ENCODE measurements at regions not wholly inside any gene's neighbourhood (a gene's known extent, or its start where the extent isn't known, plus 50 kb on each side); places are given as distances from the start of the nearest gene placed in this dataset.

DNA sequence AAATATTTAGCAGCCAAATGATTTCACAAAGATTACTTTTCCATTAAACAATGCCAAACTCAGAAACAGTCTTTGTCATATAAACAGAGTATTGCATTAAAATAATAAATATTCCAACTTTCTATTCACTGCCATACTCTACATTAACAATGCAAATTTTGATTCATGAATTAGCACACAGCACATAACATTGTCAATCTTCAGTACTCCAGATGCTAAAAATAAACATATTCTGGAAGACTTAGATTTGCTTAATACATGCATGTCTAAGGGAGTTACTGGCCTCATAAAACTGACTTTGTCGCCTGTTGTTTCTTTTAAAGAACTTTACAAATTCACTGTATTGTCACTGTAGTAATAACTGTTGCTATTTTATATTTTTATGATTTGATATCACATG is 131.6 kb downstream of the TMEM144 start:
- Histone ChIP-seq H3K9ac (ENCODE audit: low read length) (no peak overlapping the region), H2AFZ (ENCODE audit: low read length) (no peak overlapping the region), H3K4me2 (ENCODE audit: low read length) (no peak overlapping the region), H3K79me2 (ENCODE audit: insufficient read depth, low read length) (no peaks in the 10 kb centered on the region), H3K9me3 (ENCODE audit: low read length) (no peaks in the 10 kb centered on the region), H3F3A (ENCODE audit: insufficient read depth, low read length) (no peaks in the 10 kb centered on the region), H3K4me1 (ENCODE audit: insufficient read depth, low read length, severe bottlenecking) (no peaks in the 10 kb centered on the region), H3K4me3 (ENCODE audit: low read depth, low read length, poor library complexity, severe bottlenecking) (no peak overlapping the region), H3K9me2 (ENCODE audit: low read depth, low read length) (no peaks in the 10 kb centered on the region), H3K27me3 (ENCODE audit: insufficient read depth, low read length) (no peaks in the 10 kb centered on the region), H4K20me1 (ENCODE audit: insufficient read depth, low read length) (no peaks in the 10 kb centered on the region), H3K27ac (ENCODE audit: low read depth, low read length, poor library complexity, severe bottlenecking) (no peak overlapping the region), H3K36me3 (ENCODE audit: insufficient read depth, low read length) (no peaks in the 10 kb centered on the region)
- TF ChIP-seq, protein P1, sequence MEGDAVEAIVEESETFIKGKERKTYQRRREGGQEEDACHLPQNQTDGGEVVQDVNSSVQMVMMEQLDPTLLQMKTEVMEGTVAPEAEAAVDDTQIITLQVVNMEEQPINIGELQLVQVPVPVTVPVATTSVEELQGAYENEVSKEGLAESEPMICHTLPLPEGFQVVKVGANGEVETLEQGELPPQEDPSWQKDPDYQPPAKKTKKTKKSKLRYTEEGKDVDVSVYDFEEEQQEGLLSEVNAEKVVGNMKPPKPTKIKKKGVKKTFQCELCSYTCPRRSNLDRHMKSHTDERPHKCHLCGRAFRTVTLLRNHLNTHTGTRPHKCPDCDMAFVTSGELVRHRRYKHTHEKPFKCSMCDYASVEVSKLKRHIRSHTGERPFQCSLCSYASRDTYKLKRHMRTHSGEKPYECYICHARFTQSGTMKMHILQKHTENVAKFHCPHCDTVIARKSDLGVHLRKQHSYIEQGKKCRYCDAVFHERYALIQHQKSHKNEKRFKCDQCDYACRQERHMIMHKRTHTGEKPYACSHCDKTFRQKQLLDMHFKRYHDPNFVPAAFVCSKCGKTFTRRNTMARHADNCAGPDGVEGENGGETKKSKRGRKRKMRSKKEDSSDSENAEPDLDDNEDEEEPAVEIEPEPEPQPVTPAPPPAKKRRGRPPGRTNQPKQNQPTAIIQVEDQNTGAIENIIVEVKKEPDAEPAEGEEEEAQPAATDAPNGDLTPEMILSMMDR (IDR thresholded peaks at IDR 0.05; ENCODE audit: low read length), result no peak
- no peak for TF ChIP-seq EZH2 (IDR thresholded peaks at IDR 0.05; ENCODE audit: borderline replicate concordance, low read length)

GRCh38 chr4:158346576-158346975 is 136.3 kb downstream of the TMEM144 start:
- H4K20me1 ChIP-seq (ENCODE audit: insufficient read depth, low read length), result no peaks in the 10 kb centered on the region
- no peaks in the 10 kb centered on the region for H3K27me3 ChIP-seq (ENCODE audit: insufficient read depth, low read length)
- H3K4me1 ChIP-seq (ENCODE audit: insufficient read depth, low read length, severe bottlenecking), result no peaks in the 10 kb centered on the region
- no peaks in the 10 kb centered on the region for H3K79me2 ChIP-seq (ENCODE audit: insufficient read depth, low read length)
- no peak overlapping the region for H3K4me3 ChIP-seq (ENCODE audit: low read depth, low read length, poor library complexity, severe bottlenecking)
- H3K9ac ChIP-seq (ENCODE audit: low read length), result no peak overlapping the region
- TF ChIP-seq, protein P1 (IDR thresholded peaks at IDR 0.05; ENCODE audit: low read length), result no peak
- no peak for TF ChIP-seq EZH2 (IDR thresholded peaks at IDR 0.05; ENCODE audit: borderline replicate concordance, low read length)
- H3F3A ChIP-seq (ENCODE audit: insufficient read depth, low read length), result no peaks in the 10 kb centered on the region
- H3K4me2 ChIP-seq (ENCODE audit: low read length), result no peak overlapping the region
- H3K27ac ChIP-seq (ENCODE audit: low read depth, low read length, poor library complexity, severe bottlenecking), result no peak overlapping the region
- H3K36me3 ChIP-seq (ENCODE audit: insufficient read depth, low read length), result no peaks in the 10 kb centered on the region
- no peaks in the 10 kb centered on the region for H3K9me3 ChIP-seq (ENCODE audit: low read length)
- no peak overlapping the region for H2AFZ ChIP-seq (ENCODE audit: low read length)
- no peaks in the 10 kb centered on the region for H3K9me2 ChIP-seq (ENCODE audit: low read depth, low read length)

DNA sequence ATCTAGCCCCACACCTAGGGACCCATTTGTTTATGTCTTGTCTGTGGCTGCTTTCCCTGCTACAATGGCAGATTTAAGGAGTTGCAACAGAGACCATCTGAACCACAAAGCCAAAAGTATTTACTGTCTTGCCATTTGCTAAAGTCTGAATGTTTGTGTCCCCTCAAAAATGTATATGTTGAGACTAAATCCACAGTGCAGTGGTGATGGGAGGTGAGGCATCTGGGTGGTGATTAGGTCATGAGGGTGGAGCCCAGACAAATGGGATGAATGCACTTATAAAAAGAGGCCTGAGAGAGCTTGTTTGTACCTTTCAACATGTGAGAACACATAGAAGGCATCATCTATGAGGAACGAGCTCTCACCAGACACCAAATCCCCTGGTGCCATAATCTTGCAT is 137.3 kb downstream of the TMEM144 start:
- Histone ChIP-seq H3K4me1 (ENCODE audit: insufficient read depth, low read length, severe bottlenecking) (no peaks in the 10 kb centered on the region), H3K9ac (ENCODE audit: low read length) (no peak overlapping the region), H3K79me2 (ENCODE audit: insufficient read depth, low read length) (no peaks in the 10 kb centered on the region), H3K36me3 (ENCODE audit: insufficient read depth, low read length) (no peaks in the 10 kb centered on the region), H4K20me1 (ENCODE audit: insufficient read depth, low read length) (no peaks in the 10 kb centered on the region), H3K27ac (ENCODE audit: low read depth, low read length, poor library complexity, severe bottlenecking) (no peak overlapping the region), H3K4me3 (ENCODE audit: low read depth, low read length, poor library complexity, severe bottlenecking) (no peak overlapping the region), H3K9me3 (ENCODE audit: low read length) (no peaks in the 10 kb centered on the region), H3F3A (ENCODE audit: insufficient read depth, low read length) (no peaks in the 10 kb centered on the region), H3K4me2 (ENCODE audit: low read length) (no peak overlapping the region), H3K27me3 (ENCODE audit: insufficient read depth, low read length) (no peaks in the 10 kb centered on the region), H2AFZ (ENCODE audit: low read length) (no peak overlapping the region), H3K9me2 (ENCODE audit: low read depth, low read length) (no peaks in the 10 kb centered on the region)
- TF ChIP-seq, protein P1 (IDR thresholded peaks at IDR 0.05; ENCODE audit: low read length), result no peak
